NCI-H128 (cell line): ENCODE measurements at regions not wholly inside any gene's neighbourhood (a gene's known extent, or its start where the extent isn't known, plus 50 kb on each side); places are given as distances from the start of the nearest gene placed in this dataset.
"Not testable (repeated sequence)": the region's sequence is repeated elsewhere in the genome, so short reads cannot be mapped to it uniquely, and the experiment has no call there.

Experiments used
- DNase-seq: peaks from one replicate; lab custom pipeline; 2025; ENCODE audit not compliant: unreplicated experiment; lab: John Stamatoyannopoulos, UW

- no peak for DNase-seq
Measured at GRCh38 chr7:113784316-113784715, 134.5 kb downstream of the PPP1R3A start.

GRCh38 chr7:113783403-113783802 is 135.4 kb downstream of the PPP1R3A start:
- no peak for DNase-seq

GRCh38 chr7:113775804-113776203 is 143.0 kb downstream of the PPP1R3A start:
- DNase-seq = no peak

GRCh38 chr7:113775401-113775800 is 143.4 kb downstream of the PPP1R3A start:
- no peak for DNase-seq

GRCh38 chr7:113774182-113774807 is 144.5 kb downstream of the PPP1R3A start:
- no peak for DNase-seq

- DNase-seq = no peak
Measured at GRCh38 chr7:113770146-113770738, 148.6 kb downstream of the PPP1R3A start.

- no peak for DNase-seq
Measured at GRCh38 chr7:113768387-113768786, 150.4 kb downstream of the PPP1R3A start.

GRCh38 chr7:113764401-113765035 is 154.3 kb downstream of the PPP1R3A start:
- no peak for DNase-seq

GRCh38 chr7:113763226-113763625 is 155.6 kb downstream of the PPP1R3A start:
- no peak for DNase-seq

- no peak for DNase-seq
Measured at GRCh38 chr7:113756250-113756649, 162.6 kb downstream of the PPP1R3A start.

- DNase-seq = no peak
Measured at GRCh38 chr7:113752689-113753088, 166.1 kb downstream of the PPP1R3A start.

GRCh38 chr7:113752289-113752688 is 166.5 kb downstream of the PPP1R3A start:
- no peak for DNase-seq

- no peak for DNase-seq
Measured at GRCh38 chr7:113751547-113751946, 167.3 kb downstream of the PPP1R3A start.

- not testable (repeated sequence) for DNase-seq
Measured at GRCh38 chr7:113748385-113748784, 170.4 kb downstream of the PPP1R3A start.

GRCh38 chr7:113742946-113743431 is 175.8 kb downstream of the PPP1R3A start:
- not testable (repeated sequence) for DNase-seq

- no peak for DNase-seq
Measured at GRCh38 chr7:113742377-113742776, 176.4 kb downstream of the PPP1R3A start.

- no peak for DNase-seq
Measured at GRCh38 chr7:113731571-113731970, 187.2 kb downstream of the PPP1R3A start.

- no peak for DNase-seq
Measured at GRCh38 chr7:113730309-113730955, 188.4 kb downstream of the PPP1R3A start.

- no peak for DNase-seq
Measured at GRCh38 chr7:113727486-113727885, 191.3 kb downstream of the PPP1R3A start.

GRCh38 chr7:113722006-113722405 is 196.8 kb downstream of the PPP1R3A start:
- DNase-seq = no peak

- no peak for DNase-seq
Measured at GRCh38 chr7:113717739-113718138, 201.1 kb downstream of the PPP1R3A start.
